IPS-20b (cell line): ENCODE measurements at regions not wholly inside any gene's neighbourhood (a gene's known extent, or its start where the extent isn't known, plus 50 kb on each side); places are given as distances from the start of the nearest gene placed in this dataset.
"Not testable (repeated sequence)": the region's sequence is repeated elsewhere in the genome, so short reads cannot be mapped to it uniquely, and the experiment has no call there.

ENCODE experiments used
- H3K27ac ChIP-seq: one replicate; pipeline ENCODE4 v1.5.1; 2013; ENCODE audit warnings: low read length
- H3K27me3 ChIP-seq: 2 replicates; pipeline ENCODE4 v1.6.1; 2013; ENCODE audit warnings: mild to moderate bottlenecking, low read length, inconsistent platforms; ENCODE audit not compliant: insufficient read depth
- H3K36me3 ChIP-seq: 2 replicates; pipeline ENCODE4 v1.6.1; 2013; ENCODE audit warnings: low read depth, mild to moderate bottlenecking, inconsistent platforms, low read length, moderate library complexity; ENCODE audit not compliant: insufficient read depth
- H3K4me1 ChIP-seq: 2 replicates; pipeline ENCODE4 v1.6.1; 2013; ENCODE audit warnings: mild to moderate bottlenecking, control low read depth, inconsistent platforms, low read length, moderate library complexity; ENCODE audit not compliant: insufficient read depth
- H3K4me3 ChIP-seq: 2 replicates; pipeline ENCODE4 v1.5.1; 2013; ENCODE audit warnings: mild to moderate bottlenecking, low read length, inconsistent platforms
- H3K9ac ChIP-seq: 2 replicates; pipeline ENCODE4 v1.6.1; 2013; ENCODE audit warnings: low read depth, mild to moderate bottlenecking, inconsistent platforms, low read length, moderate library complexity
- H3K9me3 ChIP-seq: 2 replicates; pipeline ENCODE4 v1.6.1; 2013; ENCODE audit warnings: mild to moderate bottlenecking, low read depth, low read length, inconsistent platforms; ENCODE audit not compliant: insufficient read depth

DNA sequence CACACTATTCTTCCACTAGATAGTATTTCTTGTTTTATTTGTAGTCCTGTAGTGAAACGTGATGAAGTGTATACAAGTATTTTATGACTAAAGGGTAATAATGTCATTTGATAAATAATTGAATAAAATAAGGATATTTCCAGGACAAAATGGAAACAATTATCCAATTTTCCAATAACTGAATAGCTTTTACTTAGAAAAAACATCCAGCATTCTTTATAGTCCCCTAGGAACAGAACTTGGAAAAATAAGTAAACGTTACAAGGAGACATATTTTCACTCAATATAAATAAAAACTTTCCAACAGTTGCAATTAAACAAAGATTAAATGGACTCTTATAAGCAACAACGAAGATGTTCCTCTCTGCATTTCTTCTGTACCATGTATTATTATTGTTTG is 566.0 kb downstream of the TMA16 start:
- H3K4me3 ChIP-seq = no peak overlapping the region
- H3K27me3 ChIP-seq = no peaks in the 10 kb centered on the region
- no peaks in the 10 kb centered on the region for H3K36me3 ChIP-seq
- no peaks in the 10 kb centered on the region for H3K4me1 ChIP-seq
- H3K9ac ChIP-seq = no peak overlapping the region
- no peak overlapping the region for H3K27ac ChIP-seq
- no peaks in the 10 kb centered on the region for H3K9me3 ChIP-seq

DNA sequence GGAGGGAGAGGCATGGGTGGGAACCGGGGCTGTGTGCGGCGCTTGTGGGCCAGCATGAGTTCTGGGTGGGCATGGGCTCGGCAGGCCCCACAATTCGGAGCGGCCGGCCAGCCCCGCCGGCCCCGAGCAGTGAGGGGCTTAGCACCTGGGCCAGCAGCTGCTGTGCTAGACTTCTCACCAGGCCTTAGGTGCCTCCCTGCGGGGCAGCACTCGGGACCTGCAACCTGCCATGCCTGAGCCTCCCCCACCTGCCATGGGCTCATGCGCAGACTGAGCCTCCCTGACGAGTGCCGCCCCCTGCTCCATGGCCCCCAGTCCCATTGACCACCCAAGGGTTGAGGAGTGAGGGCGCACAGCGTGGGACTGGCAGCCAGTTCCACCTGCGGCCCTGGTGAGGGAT is 573.9 kb downstream of the TMA16 start:
- H3K4me3 ChIP-seq = no peak overlapping the region
- H3K9me3 ChIP-seq = no peaks in the 10 kb centered on the region; the same call in 1 of the 2 replicates
- H3K27me3 ChIP-seq = no peaks in the 10 kb centered on the region
- H3K9ac ChIP-seq = no peak overlapping the region
- no peak overlapping the region for H3K27ac ChIP-seq
- no peaks in the 10 kb centered on the region for H3K36me3 ChIP-seq
- no peaks in the 10 kb centered on the region for H3K4me1 ChIP-seq

DNA sequence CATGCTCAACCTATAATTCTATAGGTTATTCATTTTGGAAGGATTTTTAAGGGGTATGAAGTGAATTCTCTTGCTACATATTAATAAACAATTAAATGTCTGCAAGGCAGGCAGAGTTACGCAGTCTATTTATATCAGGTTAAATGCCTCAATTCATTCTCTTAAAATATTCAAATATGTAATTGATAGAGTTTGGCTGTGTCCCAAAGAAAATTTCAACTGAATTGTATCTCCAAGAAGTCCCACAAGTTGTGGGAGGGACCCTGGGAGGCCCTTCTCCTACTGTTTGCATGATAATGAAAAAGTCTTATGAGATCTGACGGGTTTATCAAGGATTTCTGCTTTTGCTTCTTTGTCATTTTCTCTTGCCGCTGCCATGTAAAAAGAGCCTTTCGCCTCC is 576.1 kb downstream of the TMA16 start:
- no peak overlapping the region for H3K9ac ChIP-seq
- no peak overlapping the region for H3K4me3 ChIP-seq
- H3K36me3 ChIP-seq = no peaks in the 10 kb centered on the region
- no peaks in the 10 kb centered on the region for H3K4me1 ChIP-seq
- H3K9me3 ChIP-seq = no peaks in the 10 kb centered on the region; the same call in 1 of the 2 replicates
- H3K27ac ChIP-seq = no peak overlapping the region
- H3K27me3 ChIP-seq = no peaks in the 10 kb centered on the region

DNA sequence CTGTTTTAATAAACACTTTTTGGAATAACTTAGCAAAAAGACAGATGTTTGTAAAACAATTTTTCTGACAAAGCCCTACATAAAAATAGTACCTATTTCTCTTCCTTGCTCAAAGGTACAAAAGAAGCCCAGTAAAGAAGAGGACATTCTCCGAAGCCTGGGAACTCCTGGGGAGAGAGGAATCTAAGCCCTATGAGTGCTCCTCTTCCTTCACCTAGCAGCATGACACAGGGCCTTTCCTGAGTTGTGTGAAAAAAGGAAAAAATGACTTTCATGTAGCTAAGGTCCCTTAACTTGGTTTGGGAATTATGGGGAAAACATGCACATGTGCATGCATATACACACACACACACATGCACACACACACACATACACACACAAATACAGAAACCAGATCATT is 586.9 kb downstream of the TMA16 start:
- Histone ChIP-seq H3K27me3 (no peaks in the 10 kb centered on the region), H3K9me3 (no peaks in the 10 kb centered on the region), H3K27ac (no peak overlapping the region), H3K36me3 (no peaks in the 10 kb centered on the region), H3K4me1 (no peaks in the 10 kb centered on the region), H3K9ac (no peak overlapping the region), H3K4me3 (no peak overlapping the region)

DNA sequence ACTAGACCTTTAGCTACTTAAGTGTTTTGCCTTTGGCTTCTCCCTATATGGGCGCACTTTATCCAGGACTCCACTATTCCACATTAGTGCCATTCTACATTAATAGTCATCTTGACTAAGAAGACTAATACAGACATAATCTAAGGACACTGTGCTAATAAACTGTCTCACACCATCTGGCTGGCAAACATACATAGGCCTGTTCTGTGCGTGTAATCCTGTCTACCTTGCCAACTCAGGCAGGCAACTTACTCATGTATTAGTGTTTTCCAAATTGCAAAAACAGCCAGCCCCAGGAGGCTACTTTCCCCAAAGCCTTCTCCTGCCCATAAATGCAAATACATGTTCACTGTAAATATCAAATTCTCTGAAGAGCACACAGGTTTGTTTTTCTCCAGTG is 587.3 kb downstream of the TMA16 start:
- Histone ChIP-seq H3K4me3 (no peak overlapping the region), H3K9me3 (no peaks in the 10 kb centered on the region), H3K27me3 (no peaks in the 10 kb centered on the region), H3K36me3 (no peaks in the 10 kb centered on the region), H3K9ac (no peak overlapping the region), H3K4me1 (no peaks in the 10 kb centered on the region), H3K27ac (no peak overlapping the region)

DNA sequence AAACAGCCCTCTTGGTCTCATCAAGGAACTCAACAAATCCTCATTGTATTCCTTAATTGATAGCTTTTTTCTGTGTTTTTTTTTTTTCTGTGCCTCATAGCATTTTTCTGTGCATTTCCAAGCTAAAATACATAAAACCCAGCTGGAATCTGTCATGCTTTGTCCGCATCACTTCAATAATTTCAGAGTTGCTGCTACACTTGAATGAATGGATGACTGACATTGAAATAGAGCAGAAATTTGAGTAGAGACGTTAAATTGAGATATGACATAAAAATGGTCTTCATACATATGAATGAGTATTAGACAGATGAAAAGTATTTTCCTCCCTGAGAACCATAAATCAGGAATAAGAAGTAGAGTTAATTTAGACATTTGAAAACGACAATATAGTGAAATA is 593.2 kb downstream of the TMA16 start:
- Histone ChIP-seq H3K27ac (no peak overlapping the region), H3K4me1 (no peaks in the 10 kb centered on the region)

DNA sequence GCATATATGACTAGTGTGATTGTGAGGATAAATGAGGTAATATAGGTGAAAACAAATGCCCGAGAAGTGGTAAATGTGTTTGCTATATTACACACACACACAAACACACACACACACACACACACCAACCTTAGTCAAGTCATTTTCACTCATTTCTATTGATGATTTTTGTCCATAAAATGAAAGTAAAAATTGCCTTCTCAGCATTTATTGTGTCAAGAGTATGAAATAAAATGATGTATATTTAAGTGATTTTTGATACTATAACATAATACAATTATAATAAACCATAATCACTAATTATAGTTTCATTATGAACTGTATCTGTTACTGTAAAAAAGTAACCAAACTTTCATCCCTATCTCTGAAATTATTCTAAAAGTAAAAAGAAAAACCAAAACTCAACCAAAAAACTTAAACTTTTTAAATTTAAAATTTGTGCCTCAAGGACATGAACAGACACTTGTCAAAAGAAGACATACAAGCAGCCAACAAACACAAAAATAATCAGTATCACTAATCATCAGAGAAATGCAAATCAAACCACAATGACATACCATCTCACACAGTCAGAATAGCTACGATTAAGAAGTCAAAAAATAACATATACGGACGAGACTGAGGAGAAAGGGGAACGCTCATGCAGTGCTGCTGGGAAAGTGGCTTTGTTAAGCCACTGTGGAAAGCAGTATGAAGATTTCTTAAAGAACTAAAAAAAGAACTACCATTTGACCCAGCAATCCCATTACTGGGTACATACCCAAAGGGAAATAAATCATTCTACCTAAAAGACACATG is 601.0 kb downstream of the TMA16 start:
- no peak overlapping the region for H3K9ac ChIP-seq

More for the DNA sequence above, 593.2 kb downstream of the TMA16 start:
- H3K4me3 ChIP-seq = no peak overlapping the region
- H3K27me3 ChIP-seq = no peaks in the 10 kb centered on the region
- no peak overlapping the region for H3K9ac ChIP-seq
- H3K9me3 ChIP-seq = no peaks in the 10 kb centered on the region
- H3K36me3 ChIP-seq = no peaks in the 10 kb centered on the region

DNA sequence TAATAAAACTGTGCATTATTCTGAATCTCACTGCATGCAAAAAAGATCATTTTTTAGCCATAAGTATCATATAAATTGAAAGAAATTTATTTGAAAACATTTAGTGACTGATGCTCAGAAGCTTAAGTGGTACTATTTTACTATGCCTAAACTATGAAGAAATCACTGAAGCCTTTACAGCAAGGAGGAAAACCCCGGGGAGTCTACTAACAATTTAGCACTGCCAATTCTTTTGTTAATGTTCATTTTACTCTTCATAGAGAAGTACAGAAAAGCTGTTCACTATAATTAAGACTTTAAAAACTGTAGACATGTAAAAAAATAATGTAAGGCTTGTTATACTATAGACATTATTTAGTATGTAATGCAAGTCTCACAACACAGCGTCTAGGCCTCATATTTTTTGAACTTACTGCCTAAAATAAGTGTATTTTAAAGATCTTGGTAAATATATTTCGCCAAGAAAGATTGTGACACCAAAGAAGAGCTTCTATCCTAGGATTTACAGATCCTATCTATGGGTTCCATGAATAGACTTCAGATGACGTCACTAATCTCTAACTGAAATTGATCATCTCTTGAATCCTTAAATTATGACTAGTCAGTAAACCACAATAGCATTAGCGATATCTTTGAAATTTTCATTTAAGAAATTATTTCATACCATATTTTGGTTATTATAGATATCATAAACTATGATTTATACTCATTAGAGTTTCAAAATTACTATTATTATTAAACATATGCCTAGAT is 602.5 kb downstream of the TMA16 start:
- no peaks in the 10 kb centered on the region for H3K4me1 ChIP-seq
- H3K4me3 ChIP-seq = no peak overlapping the region
- no peak overlapping the region for H3K9ac ChIP-seq
- H3K36me3 ChIP-seq = no peaks in the 10 kb centered on the region
- H3K9me3 ChIP-seq = no peaks in the 10 kb centered on the region
- H3K27me3 ChIP-seq = no peaks in the 10 kb centered on the region
- H3K27ac ChIP-seq = no peak overlapping the region

More for the DNA sequence above, 601.0 kb downstream of the TMA16 start:
- no peaks in the 10 kb centered on the region for H3K4me1 ChIP-seq
- H3K9me3 ChIP-seq = no peaks in the 10 kb centered on the region
- no peaks in the 10 kb centered on the region for H3K27me3 ChIP-seq
- H3K27ac ChIP-seq = no peak overlapping the region
- no peak overlapping the region for H3K4me3 ChIP-seq
- no peaks in the 10 kb centered on the region for H3K36me3 ChIP-seq

DNA sequence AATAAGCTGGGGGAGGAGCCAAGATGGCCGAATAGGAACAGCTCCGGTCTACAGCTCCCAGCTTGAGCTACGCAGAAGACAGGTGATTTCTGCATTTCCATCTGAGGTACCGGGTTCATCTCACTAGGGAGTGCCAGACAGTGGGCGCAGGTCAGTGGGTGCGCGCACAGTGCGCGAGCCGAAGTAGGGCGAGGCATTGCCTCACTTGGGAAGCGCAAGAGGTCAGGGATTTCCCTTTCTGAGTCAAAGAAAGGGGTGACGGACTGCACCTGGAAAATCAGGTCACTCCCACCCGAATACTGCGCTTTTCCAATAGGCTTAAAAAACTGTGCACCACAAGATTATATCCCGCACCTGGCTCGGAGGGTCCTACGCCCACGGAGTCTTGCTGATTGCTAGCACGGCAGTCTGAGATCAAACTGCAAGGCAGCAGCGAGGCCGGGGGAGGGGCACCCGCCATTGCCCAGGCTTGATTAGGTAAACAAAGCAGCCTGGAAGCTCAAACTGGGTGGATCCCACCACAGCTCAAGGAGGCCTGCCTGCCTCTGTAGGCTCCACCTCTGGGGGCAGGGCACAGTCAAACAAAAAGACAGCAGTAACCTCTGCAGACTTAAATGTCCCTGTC is 606.4 kb downstream of the TMA16 start:
- not testable (repeated sequence) for H3K36me3 ChIP-seq, H3K27ac ChIP-seq, H3K4me3 ChIP-seq, H3K4me1 ChIP-seq, H3K9me3 ChIP-seq, H3K9ac ChIP-seq, H3K27me3 ChIP-seq

DNA sequence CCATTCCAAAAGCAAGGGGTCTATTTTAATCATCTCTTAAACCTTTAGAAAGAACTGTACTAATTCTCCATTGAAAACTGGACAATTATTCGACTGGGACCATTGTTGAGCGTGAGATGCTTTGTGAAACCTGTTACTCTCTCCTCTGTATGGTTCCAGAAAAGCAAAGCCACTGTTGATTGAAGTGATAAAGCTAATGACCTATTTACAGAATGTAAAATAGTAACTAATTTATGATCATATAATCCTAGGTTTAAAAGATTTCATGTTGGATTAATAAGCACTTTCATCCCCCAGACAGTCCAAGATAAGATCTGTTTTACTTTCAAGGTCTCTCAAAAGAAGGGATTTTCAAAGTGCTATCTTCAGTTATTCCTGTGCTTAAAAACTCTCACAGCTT is 614.5 kb downstream of the TMA16 start:
- no peaks in the 10 kb centered on the region for H3K36me3 ChIP-seq
- no peaks in the 10 kb centered on the region for H3K27me3 ChIP-seq
- 0 out of 2 replicates have a peak, but pooled peaks cover 5% of the 10 kb centered on the region for H3K4me1 ChIP-seq
- H3K9ac ChIP-seq = no peak overlapping the region
- H3K27ac ChIP-seq = no peak overlapping the region
- no peak overlapping the region for H3K4me3 ChIP-seq
- H3K9me3 ChIP-seq = no peaks in the 10 kb centered on the region

DNA sequence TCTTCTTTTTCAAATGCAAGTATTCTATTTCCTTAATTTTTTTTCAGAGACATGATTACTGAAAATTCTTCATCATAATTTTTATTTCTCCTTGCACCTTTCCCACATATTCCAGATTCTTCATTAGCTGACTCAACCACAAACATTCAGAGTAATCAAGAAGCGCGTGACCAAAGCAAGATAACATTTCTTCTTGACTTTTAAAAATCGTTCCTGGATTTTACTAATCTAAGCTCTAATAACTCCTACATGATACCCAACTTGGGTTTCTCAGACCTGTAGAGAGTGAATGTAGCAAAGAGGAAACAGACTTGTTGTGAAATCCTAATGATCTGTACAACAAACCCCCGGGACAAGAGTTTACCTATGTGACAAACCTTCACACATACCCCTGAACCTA is 615.0 kb downstream of the TMA16 start:
- Histone ChIP-seq H3K4me1 (0 out of 2 replicates have a peak, but pooled peaks cover 5% of the 10 kb centered on the region), H3K9ac (no peak overlapping the region), H3K9me3 (no peaks in the 10 kb centered on the region), H3K27me3 (no peaks in the 10 kb centered on the region), H3K27ac (no peak overlapping the region), H3K36me3 (no peaks in the 10 kb centered on the region), H3K4me3 (no peak overlapping the region)
